ENCODE measurements at regions not wholly inside any gene's neighbourhood (a gene's known extent, or its start where the extent isn't known, plus 50 kb on each side); places are given as distances from the start of the nearest gene placed in this dataset.

DNA sequence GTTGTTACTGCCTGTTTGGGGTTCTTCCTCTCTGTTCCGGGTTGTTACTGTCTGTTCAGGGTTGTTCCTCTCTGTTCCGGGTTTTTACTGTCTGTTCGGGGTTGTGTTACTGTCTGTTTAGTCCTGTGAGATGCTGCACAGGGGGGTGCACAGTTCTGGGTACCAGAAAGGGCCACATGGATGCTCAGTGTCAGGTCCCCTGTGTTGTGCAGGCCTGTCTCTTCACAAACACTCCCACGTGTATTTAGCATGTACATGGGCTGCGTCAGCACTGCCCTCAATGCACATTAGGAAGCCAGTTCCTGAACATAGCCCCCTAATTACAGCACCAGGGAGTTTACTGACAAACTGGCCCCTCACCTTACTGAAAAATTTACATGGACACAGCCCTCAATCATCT is 118.5 kb downstream of the DLL1 start:
- no peak overlapping the region for H2BK15ac ChIP-seq (ENCODE audit: low read length)
- no peak overlapping the region for H2AFZ ChIP-seq (ENCODE audit: low read length)
- peaks cover 2 to 11% of the 10 kb centered on the region in 2 donors for H3K9me3 ChIP-seq (replicated peaks in 1 of 2; ENCODE audit: control insufficient read depth in 2 of 2, insufficient read depth in 1 of 2, low read depth in 1 of 2, low read length in 2 of 2)
- peaks cover 0 to 8% (median 0%) of the 10 kb centered on the region in 3 experiments for H3K27me3 ChIP-seq (ENCODE audit: control insufficient read depth in 3 of 3, insufficient read depth in 3 of 3, low read depth in 1 of 3, low read length in 3 of 3)
- no peak overlapping the region for H3K27ac ChIP-seq (replicated peaks; ENCODE audit: low read length)
- no peak overlapping the region for H2BK5ac ChIP-seq (ENCODE audit: low read length)
- peaks cover 0 to 3% of the 10 kb centered on the region in 2 donors for H3K4me1 ChIP-seq (ENCODE audit: control insufficient read depth in 2 of 2, insufficient read depth in 1 of 2, low read depth in 1 of 2, low read length in 2 of 2)
- H2BK12ac ChIP-seq (ENCODE audit: low read length), result no peak overlapping the region
- H3K9ac ChIP-seq (ENCODE audit: low read depth, low read length, poor library complexity), result no peak overlapping the region
- no peaks in the 10 kb centered on the region for H3K79me1 ChIP-seq (ENCODE audit: low read depth, low read length)
- H3K4ac ChIP-seq (ENCODE audit: low read length), result no peak overlapping the region
- no peak overlapping the region for H3K18ac ChIP-seq (ENCODE audit: low read length)
- WGBS, 2 donors (ENCODE audit: extremely low coverage in 2 of 2, insufficient read length in 2 of 2, insufficient replicate concordance in 1 of 2), result no CpG with 5 or more reads among the region's 5 CpGs
- no peak overlapping the region for H4K8ac ChIP-seq (ENCODE audit: low read depth, low read length)
- H3K14ac ChIP-seq (ENCODE audit: low read length), result no peak overlapping the region
- no peak overlapping the region for H4K91ac ChIP-seq (ENCODE audit: low read depth, low read length, poor library complexity)
- H2BK120ac ChIP-seq (ENCODE audit: low read depth, low read length), result no peak overlapping the region
- H3K36me3 ChIP-seq (replicated peaks in 1 of 2; ENCODE audit: control insufficient read depth in 2 of 2, insufficient read depth in 2 of 2, low read length in 2 of 2), result no peaks in the 10 kb centered on the region
- DNase-seq (ENCODE audit: low spot score), result no peak
- H2AK5ac ChIP-seq (ENCODE audit: low read depth, low read length), result no peak overlapping the region
- H3K4me2 ChIP-seq (ENCODE audit: insufficient read depth, low read length, poor library complexity, severe bottlenecking), result no peak overlapping the region
- H3K4me3 ChIP-seq (ENCODE audit: low read length in 2 of 2), result no peak overlapping the region
- H3K23ac ChIP-seq (ENCODE audit: low read depth, low read length, poor library complexity), result no peak overlapping the region

DNA sequence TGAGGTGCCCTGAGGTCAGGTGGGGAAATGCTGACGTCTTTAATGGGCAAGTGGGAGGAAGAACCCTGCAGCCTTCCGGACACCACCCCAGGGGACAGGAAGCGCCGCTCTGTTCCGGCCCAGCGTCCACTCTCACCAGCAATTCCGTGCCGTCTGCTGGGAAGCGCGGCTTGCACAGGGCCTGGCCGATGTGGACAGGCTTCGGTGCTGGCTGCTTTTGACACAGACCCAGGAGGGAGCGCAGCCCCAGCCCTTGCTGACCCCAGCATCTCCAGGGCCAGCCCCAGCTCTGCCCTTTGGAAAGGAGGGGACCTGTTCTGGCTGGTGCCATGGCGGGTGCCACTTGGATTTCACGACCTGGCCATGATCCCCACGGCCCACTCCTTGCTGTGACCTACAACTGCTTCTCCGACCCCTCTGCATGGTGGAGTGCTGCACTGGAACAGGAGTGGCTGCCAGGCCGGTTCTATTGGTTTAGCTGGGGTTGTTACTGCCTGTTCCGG is 123.2 kb downstream of the DLL1 start:
- Histone ChIP-seq H2BK15ac (ENCODE audit: low read length) (peak overlapping the region; percentile 55), H4K8ac (ENCODE audit: low read depth, low read length) (no peak overlapping the region), H3K23ac (ENCODE audit: low read depth, low read length, poor library complexity) (peak overlapping the region; percentile 44), H3K9me3 (replicated peaks in 1 of 2; ENCODE audit: control insufficient read depth in 2 of 2, insufficient read depth in 1 of 2, low read depth in 1 of 2, low read length in 2 of 2) (peaks cover 0 to 11% of the 10 kb centered on the region in 2 donors), H3K4me3 (ENCODE audit: low read length in 2 of 2) (no peak overlapping the region), H3K27ac (replicated peaks; ENCODE audit: low read length) (no peak overlapping the region), H3K4ac (ENCODE audit: low read length) (no peak overlapping the region), H2AFZ (ENCODE audit: low read length) (no peak overlapping the region), H3K4me2 (ENCODE audit: insufficient read depth, low read length, poor library complexity, severe bottlenecking) (no peak overlapping the region), H2AK5ac (ENCODE audit: low read depth, low read length) (peak overlapping the region; percentile 68), H2BK120ac (ENCODE audit: low read depth, low read length) (no peak overlapping the region), H3K4me1 (ENCODE audit: control insufficient read depth in 2 of 2, insufficient read depth in 1 of 2, low read depth in 1 of 2, low read length in 2 of 2) (peaks cover 0 to 11% of the 10 kb centered on the region in 2 donors), H2BK5ac (ENCODE audit: low read length) (no peak overlapping the region), H4K91ac (ENCODE audit: low read depth, low read length, poor library complexity) (no peak overlapping the region), H3K36me3 (replicated peaks in 1 of 2; ENCODE audit: control insufficient read depth in 2 of 2, insufficient read depth in 2 of 2, low read length in 2 of 2) (no peaks in the 10 kb centered on the region), H3K79me1 (ENCODE audit: low read depth, low read length) (no peaks in the 10 kb centered on the region), H3K9ac (ENCODE audit: low read depth, low read length, poor library complexity) (no peak overlapping the region), H3K27me3 (ENCODE audit: control insufficient read depth in 3 of 3, insufficient read depth in 3 of 3, low read depth in 1 of 3, low read length in 3 of 3) (peaks cover 0 to 7% (median 0%) of the 10 kb centered on the region in 3 experiments), H3K14ac (ENCODE audit: low read length) (no peak overlapping the region), H2BK12ac (ENCODE audit: low read length) (no peak overlapping the region), H3K18ac (ENCODE audit: low read length) (peak overlapping the region; percentile 59)
- no peak for DNase-seq (ENCODE audit: low spot score)
- WGBS, 2 donors (ENCODE audit: extremely low coverage in 2 of 2, insufficient read length in 2 of 2, insufficient replicate concordance in 1 of 2), result no CpG with 5 or more reads among the region's 19 CpGs

DNA sequence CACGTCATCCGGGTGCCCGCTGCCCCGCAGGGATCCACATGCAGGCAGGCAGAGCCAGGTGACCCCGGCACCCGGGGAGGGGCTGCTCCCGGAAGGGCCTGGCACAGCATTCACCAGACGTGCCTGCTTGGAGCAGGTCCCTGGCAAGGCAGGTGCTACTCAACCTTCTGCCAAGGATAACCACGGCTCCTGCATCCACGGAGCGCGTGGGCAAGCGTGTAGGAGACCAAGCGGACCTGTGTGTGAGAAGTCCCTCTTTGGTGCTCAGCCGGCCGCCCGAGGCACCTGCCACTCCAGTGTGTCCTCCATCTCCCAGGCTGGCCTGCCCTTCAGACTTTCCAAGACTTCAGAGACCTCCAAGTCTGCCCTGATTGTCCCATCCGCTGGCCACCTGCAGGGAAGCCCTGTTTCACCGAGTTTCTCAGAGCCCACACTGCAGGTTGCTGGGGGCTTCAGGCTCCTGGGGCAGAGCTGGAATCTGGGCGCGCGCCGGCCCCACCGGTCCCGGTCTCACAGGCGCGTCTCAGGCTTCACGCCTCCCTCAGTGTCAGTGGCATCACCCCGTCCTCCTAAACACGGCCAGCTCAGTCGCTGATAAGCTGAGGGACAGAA is 124.3 kb downstream of the DLL1 start:
- H2BK12ac ChIP-seq (ENCODE audit: low read length), result no peak overlapping the region
- no peak overlapping the region for H3K14ac ChIP-seq (ENCODE audit: low read length)
- H2AK5ac ChIP-seq (ENCODE audit: low read depth, low read length), result peak overlapping the region; percentile 51
- H3K27me3 ChIP-seq (ENCODE audit: control insufficient read depth in 3 of 3, insufficient read depth in 3 of 3, low read depth in 1 of 3, low read length in 3 of 3), result peaks cover 0 to 2% (median 0%) of the 10 kb centered on the region in 3 experiments
- no peak overlapping the region for H3K23ac ChIP-seq (ENCODE audit: low read depth, low read length, poor library complexity)
- H3K9me3 ChIP-seq (replicated peaks in 1 of 2; ENCODE audit: control insufficient read depth in 2 of 2, insufficient read depth in 1 of 2, low read depth in 1 of 2, low read length in 2 of 2), result peaks cover 0 to 11% of the 10 kb centered on the region in 2 donors
- H4K8ac ChIP-seq (ENCODE audit: low read depth, low read length), result no peak overlapping the region
- no peak overlapping the region for H3K9ac ChIP-seq (ENCODE audit: low read depth, low read length, poor library complexity)
- WGBS, 2 donors (ENCODE audit: extremely low coverage in 2 of 2, insufficient read length in 2 of 2, insufficient replicate concordance in 1 of 2), result no CpG with 5 or more reads among the region's 31 CpGs
- no peak overlapping the region for H3K4me3 ChIP-seq (ENCODE audit: low read length in 2 of 2)
- H3K18ac ChIP-seq (ENCODE audit: low read length), result peak overlapping the region; percentile 82
- H3K4me2 ChIP-seq (ENCODE audit: insufficient read depth, low read length, poor library complexity, severe bottlenecking), result no peak overlapping the region
- no peak overlapping the region for H2AFZ ChIP-seq (ENCODE audit: low read length)
- no peak overlapping the region for H2BK5ac ChIP-seq (ENCODE audit: low read length)
- H2BK120ac ChIP-seq (ENCODE audit: low read depth, low read length), result no peak overlapping the region
- no peak for DNase-seq (ENCODE audit: low spot score)
- H3K36me3 ChIP-seq (replicated peaks in 1 of 2; ENCODE audit: control insufficient read depth in 2 of 2, insufficient read depth in 2 of 2, low read length in 2 of 2), result no peaks in the 10 kb centered on the region
- H4K91ac ChIP-seq (ENCODE audit: low read depth, low read length, poor library complexity), result no peak overlapping the region
- no peaks in the 10 kb centered on the region for H3K79me1 ChIP-seq (ENCODE audit: low read depth, low read length)
- H3K4me1 ChIP-seq (ENCODE audit: control insufficient read depth in 2 of 2, insufficient read depth in 1 of 2, low read depth in 1 of 2, low read length in 2 of 2), result peaks cover 0 to 11% of the 10 kb centered on the region in 2 donors
- H3K27ac ChIP-seq (replicated peaks; ENCODE audit: low read length), result no peak overlapping the region
- peak overlapping the region; percentile 44 for H2BK15ac ChIP-seq (ENCODE audit: low read length)
- H3K4ac ChIP-seq (ENCODE audit: low read length), result no peak overlapping the region

DNA sequence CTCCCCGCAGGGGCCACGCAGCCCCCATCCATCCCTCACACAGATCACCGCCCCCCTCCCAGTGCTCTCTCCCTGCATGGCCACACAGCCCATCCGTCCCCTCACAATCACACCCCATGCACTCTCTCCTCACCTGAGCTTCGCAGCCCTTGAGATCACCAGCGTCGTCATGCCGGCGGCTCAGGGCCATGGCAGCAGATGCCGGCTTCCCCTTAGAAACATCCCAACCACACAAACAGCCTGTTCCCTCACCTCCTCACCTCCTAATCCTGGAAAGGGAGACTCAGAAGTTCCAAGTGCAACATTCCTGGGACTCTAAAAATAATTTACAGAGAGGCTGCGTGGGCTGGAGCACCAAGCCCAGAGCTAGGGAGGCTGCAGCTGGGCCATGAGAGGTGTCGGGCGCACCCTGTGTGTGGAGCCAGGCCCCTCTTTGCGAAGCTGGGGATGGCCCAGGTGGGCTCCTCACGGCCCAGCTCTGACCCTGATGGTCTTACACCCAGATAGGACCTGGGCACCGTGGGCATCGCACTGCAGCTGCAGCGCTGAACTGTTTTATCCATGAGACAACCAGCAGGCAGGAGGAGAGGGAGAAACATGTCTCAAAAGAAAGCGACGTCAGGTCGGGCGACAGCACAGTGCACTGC is 125.3 kb downstream of the DLL1 start:
- peak overlapping the region; percentile 40 for H2BK120ac ChIP-seq (ENCODE audit: low read depth, low read length)
- WGBS, 2 donors (ENCODE audit: extremely low coverage in 2 of 2, insufficient read length in 2 of 2, insufficient replicate concordance in 1 of 2), result no CpG with 5 or more reads among the region's 22 CpGs
- H2BK12ac ChIP-seq (ENCODE audit: low read length), result peak overlapping the region; percentile 4

More for the DNA sequence above, 125.3 kb downstream of the DLL1 start:
- Histone ChIP-seq H3K27me3 (ENCODE audit: control insufficient read depth in 3 of 3, insufficient read depth in 3 of 3, low read depth in 1 of 3, low read length in 3 of 3) (no peaks in the 10 kb centered on the region), H3K14ac (ENCODE audit: low read length) (peak overlapping the region; percentile 12), H3K4me3 (ENCODE audit: low read length in 2 of 2) (no peak overlapping the region), H3K4ac (ENCODE audit: low read length) (no peak overlapping the region), H2BK5ac (ENCODE audit: low read length) (peak overlapping the region; percentile 73), H2BK15ac (ENCODE audit: low read length) (peak overlapping the region; percentile 46), H3K4me1 (ENCODE audit: control insufficient read depth in 2 of 2, insufficient read depth in 1 of 2, low read depth in 1 of 2, low read length in 2 of 2) (peaks cover 0 to 14% of the 10 kb centered on the region in 2 donors), H3K9ac (ENCODE audit: low read depth, low read length, poor library complexity) (peak overlapping the region; percentile 7), H2AK5ac (ENCODE audit: low read depth, low read length) (peak overlapping the region; percentile 77), H4K8ac (ENCODE audit: low read depth, low read length) (no peak overlapping the region), H3K18ac (ENCODE audit: low read length) (peak overlapping the region; percentile 85), H3K9me3 (replicated peaks in 1 of 2; ENCODE audit: control insufficient read depth in 2 of 2, insufficient read depth in 1 of 2, low read depth in 1 of 2, low read length in 2 of 2) (peaks cover 0 to 11% of the 10 kb centered on the region in 2 donors), H3K23ac (ENCODE audit: low read depth, low read length, poor library complexity) (peak overlapping the region; percentile 45), H3K36me3 (replicated peaks in 1 of 2; ENCODE audit: control insufficient read depth in 2 of 2, insufficient read depth in 2 of 2, low read length in 2 of 2) (no peaks in the 10 kb centered on the region), H3K27ac (replicated peaks; ENCODE audit: low read length) (no peak overlapping the region), H2AFZ (ENCODE audit: low read length) (no peak overlapping the region), H4K91ac (ENCODE audit: low read depth, low read length, poor library complexity) (peak overlapping the region; percentile 68), H3K79me1 (ENCODE audit: low read depth, low read length) (peaks cover 2% of the 10 kb centered on the region), H3K4me2 (ENCODE audit: insufficient read depth, low read length, poor library complexity, severe bottlenecking) (no peak overlapping the region)
- no peak for DNase-seq (ENCODE audit: low spot score)
